Fibroblast of lung (primary cell): ENCODE measurements at regions not wholly inside any gene's neighbourhood (a gene's known extent, or its start where the extent isn't known, plus 50 kb on each side); places are given as distances from the start of the nearest gene placed in this dataset.
"Not testable (repeated sequence)": the region's sequence is repeated elsewhere in the genome, so short reads cannot be mapped to it uniquely, and the experiment has no call there.

Source experiments
- DNase-seq, 2 donors: peaks; one replicate each; pipeline versions ENCODE4 v3.0.0 to v3.0.0-alpha.2; 2010; ENCODE audit warnings: low read depth in 2 of 2
- H2AFZ ChIP-seq: 2 replicates; pipeline ENCODE4 v1.5.1; 2012; ENCODE audit warnings: low read length, control low read depth, inconsistent platforms
- H3K27ac ChIP-seq: 2 replicates; pipeline ENCODE4 v1.5.1; 2011; ENCODE audit warnings: low read length, control low read depth; ENCODE audit not compliant: insufficient read depth
- H3K27me3 ChIP-seq: 2 replicates; pipeline ENCODE4 v1.5.1; 2011; ENCODE audit warnings: mild to moderate bottlenecking, low read length; ENCODE audit not compliant: control insufficient read depth, insufficient read depth
- H3K36me3 ChIP-seq: 2 replicates; pipeline ENCODE4 v1.5.1; 2011; ENCODE audit warnings: low read length; ENCODE audit not compliant: control insufficient read depth, insufficient read depth
- H3K4me1 ChIP-seq: 2 replicates; pipeline ENCODE4 v1.5.1; 2011; ENCODE audit warnings: low read length; ENCODE audit not compliant: control insufficient read depth, insufficient read depth; ENCODE audit errors: extremely low read depth
- H3K4me2 ChIP-seq: 2 replicates; pipeline ENCODE4 v1.5.1; 2011; ENCODE audit warnings: low read length, control low read depth; ENCODE audit not compliant: insufficient read depth; ENCODE audit errors: extremely low read depth
- H3K4me3 ChIP-seq, 4 experiments: fragments of 200-600 bp in 1 of 4; sonication (generic) in 1 of 4; replicated peaks in 1 of 4; 2 replicates each; pipeline ENCODE4 v1.5.1; 2011 to 2016; ENCODE audit warnings: low read length in 4 of 4, low read depth in 3 of 4, mild to moderate bottlenecking in 3 of 4, control low read depth in 2 of 4, inconsistent platforms in 1 of 4, mixed read lengths in 1 of 4; ENCODE audit not compliant: insufficient read depth in 1 of 4; ENCODE audit errors: control extremely low read depth in 1 of 4
- H3K79me2 ChIP-seq: 2 replicates; pipeline ENCODE4 v1.5.1; 2012; ENCODE audit warnings: mild to moderate bottlenecking, low read length, inconsistent platforms; ENCODE audit not compliant: control insufficient read depth, insufficient read depth
- H3K9ac ChIP-seq: 2 replicates; pipeline ENCODE4 v1.5.1; 2011; ENCODE audit warnings: mild to moderate bottlenecking, low read length, control low read depth; ENCODE audit not compliant: insufficient read depth
- H3K9me3 ChIP-seq: 2 replicates; pipeline ENCODE4 v1.5.1; 2012; ENCODE audit warnings: low read depth, low read length; ENCODE audit not compliant: control insufficient read depth, insufficient read depth
- H4K20me1 ChIP-seq: 2 replicates; pipeline ENCODE4 v1.5.1; 2011; ENCODE audit warnings: low read length; ENCODE audit not compliant: control insufficient read depth, insufficient read depth; ENCODE audit errors: extremely low read depth
- CTCF ChIP-seq, 2 donors: IDR thresholded peaks in 1 of 2; conservative IDR thresholded peaks in 1 of 2; 1 replicate in 1 of 2; 2 replicates in 1 of 2; pipeline ENCODE4 v1.5.1; 2011 to 2012; ENCODE audit warnings: low read length in 2 of 2, control low read depth in 1 of 2, inconsistent platforms in 1 of 2, low read depth in 1 of 2, mild to moderate bottlenecking in 1 of 2
- EZH2 ChIP-seq: IDR thresholded peaks from 2 replicates; pipeline ENCODE4 v1.5.1; 2012; ENCODE audit warnings: low read length, control low read depth, mild to moderate bottlenecking; ENCODE audit errors: missing control alignments

- Histone ChIP-seq H3K9ac (no peak overlapping the region), H3K9me3 (no peaks in the 10 kb centered on the region), H3K4me3 (no peak overlapping the region), H3K79me2 (no peaks in the 10 kb centered on the region), H4K20me1 (no peaks in the 10 kb centered on the region), H2AFZ (no peak overlapping the region), H3K36me3 (no peaks in the 10 kb centered on the region), H3K4me1 (no peaks in the 10 kb centered on the region), H3K27me3 (no peaks in the 10 kb centered on the region), H3K4me2 (no peak overlapping the region), H3K27ac (no peak overlapping the region)
- no peak for TF ChIP-seq EZH2
- TF ChIP-seq CTCF (conservative IDR thresholded peaks at IDR 0.05 in 1 of 2, IDR thresholded peaks at IDR 0.05 in 1 of 2; ENCODE audit: low read depth in 1 of 2, low read length in 2 of 2) = no peak
- no peak for DNase-seq
These were observed 50.5 kb upstream of the PGBD5 start for GRCh38 chr1:230476622-230477003.

- DNase-seq, H3K4me1 ChIP-seq, H3K36me3 ChIP-seq, H3K79me2 ChIP-seq, H2AFZ ChIP-seq, H3K4me2 ChIP-seq, H3K27me3 ChIP-seq, H3K9me3 ChIP-seq, H3K4me3 ChIP-seq, H3K27ac ChIP-seq, H3K9ac ChIP-seq, H4K20me1 ChIP-seq: not testable (repeated sequence)
These were observed 49.9 kb upstream of the PGBD5 start for GRCh38 chr1:230475856-230476621.
